Sigmoid colon (tissue), 4 donors: ENCODE measurements at regions not wholly inside any gene's neighbourhood (a gene's known extent, or its start where the extent isn't known, plus 50 kb on each side); places are given as distances from the start of the nearest gene placed in this dataset.
"Not testable (repeated sequence)": the region's sequence is repeated elsewhere in the genome, so short reads cannot be mapped to it uniquely, and the experiment has no call there.

Source experiments
- CTCF ChIP-seq, 4 experiments: fragments of 450-650 bp in 3 of 4; fragments of 200-600 bp in 1 of 4; IDR thresholded peaks; one replicate each; pipeline ENCODE4 v1.5.1; 2016 to 2019; ENCODE audit warnings: antibody characterized with exemption in 4 of 4, mild to moderate bottlenecking in 3 of 4, moderate library complexity in 2 of 4
- EP300 ChIP-seq, 4 donors: sonication (generic); formaldehyde crosslinking; IDR thresholded peaks; one replicate each; pipeline ENCODE4 v1.6.1; 2017; ENCODE audit warnings: antibody characterized with exemption in 4 of 4
- POLR2A ChIP-seq, 2 donors: fragments of 450-650 bp; IDR thresholded peaks; one replicate each; pipeline ENCODE4 v1.6.1; 2016; ENCODE audit warnings: antibody characterized with exemption in 2 of 2, mild to moderate bottlenecking in 2 of 2, moderate library complexity in 2 of 2
- POLR2AphosphoS5 ChIP-seq, 4 donors: sonication (generic); formaldehyde crosslinking; IDR thresholded peaks; one replicate each; pipeline ENCODE4 v1.6.1; 2017; ENCODE audit warnings: antibody characterized with exemption in 4 of 4

- not testable (repeated sequence) for TF ChIP-seq CTCF, POLR2A, EP300, POLR2AphosphoS5 (IDR thresholded peaks at IDR 0.05)
Observed at GRCh38 chr10:6702833-6703232, 122.8 kb upstream of the PRKCQ start.
